Transverse colon (tissue), 4 donors: ENCODE measurements at regions not wholly inside any gene's neighbourhood (a gene's known extent, or its start where the extent isn't known, plus 50 kb on each side); places are given as distances from the start of the nearest gene placed in this dataset.

Source experiments
- DNase-seq: peaks from one replicate; pipeline ENCODE4 v3.0.0-alpha.2; 2019
- H3K27ac ChIP-seq, 4 donors: fragments of 200-600 bp; sonication (generic); 2 replicates each; pipeline ENCODE4 v1.5.1; 2016 to 2018; ENCODE audit warnings: inconsistent platforms in 4 of 4
- H3K27me3 ChIP-seq: fragments of 200-600 bp; sonication (generic); 2 replicates; pipeline ENCODE4 v1.5.1; 2017; ENCODE audit warnings: inconsistent platforms
- H3K36me3 ChIP-seq, 4 donors: fragments of 200-600 bp; sonication (generic); 2 replicates each; pipeline ENCODE4 v1.5.1; 2017 to 2019; ENCODE audit warnings: inconsistent platforms in 4 of 4
- H3K4me1 ChIP-seq, 4 donors: fragments of 200-600 bp; sonication (generic); 2 replicates each; pipeline ENCODE4 v1.5.1; 2017 to 2020; ENCODE audit warnings: inconsistent platforms in 4 of 4
- H3K4me3 ChIP-seq, 4 donors: fragments of 200-600 bp; sonication (generic); 1 replicate in 1 of 4; 2 replicates in 3 of 4; pipeline versions ENCODE4 v1.5.1 to v1.6.1; 2017 to 2019; ENCODE audit warnings: inconsistent platforms in 4 of 4
- H3K9me3 ChIP-seq, 2 donors: fragments of 200-600 bp; sonication (generic); 2 replicates each; pipeline ENCODE4 v1.5.1; 2017 to 2019; ENCODE audit warnings: inconsistent platforms in 2 of 2
- EP300 ChIP-seq: sonication (generic); formaldehyde crosslinking; IDR thresholded peaks from one replicate; pipeline ENCODE4 v1.6.1; 2017; ENCODE audit warnings: antibody characterized with exemption, low read depth
- POLR2A ChIP-seq: fragments of 450-650 bp; IDR thresholded peaks from one replicate; pipeline ENCODE4 v1.6.1; 2016; ENCODE audit warnings: antibody characterized with exemption, mild to moderate bottlenecking, moderate library complexity
- POLR2AphosphoS5 ChIP-seq, 3 donors: sonication (generic); formaldehyde crosslinking; IDR thresholded peaks; one replicate each; pipeline ENCODE4 v1.6.1; 2016; ENCODE audit warnings: antibody characterized with exemption in 3 of 3
- WGBS, 2 donors: methylation state at CpG; one replicate each; pipeline ENCODE4 v1.1.5; 2018; ENCODE audit warnings: low coverage in 1 of 2; 5-methylcytosine and 5-hydroxymethylcytosine counted together
- in situ Hi-C, 4 donors: fragments of 200-750 bp; cut with MboI; loops; one replicate each; pipeline versions ENCODE4 v1.15.0 to v1.15.1; 2017; ENCODE audit warnings: low sequenced_read_pairs in 3 of 4, low pct_ligation_motif_present in 1 of 4, low pct_unique_long_range_greater_than_20kb in 1 of 4
- intact Hi-C: fragments of 100-400 bp; cut with DNase I; formaldehyde crosslinking; loops from one replicate; pipeline ENCODE4 v1.15.1; 2023; ENCODE audit warnings: low total_unique reads
- TF ChIP-seq, protein P1 (sequence below), 5 experiments: fragments of 200-600 bp in 3 of 5; fragments of 450-650 bp in 2 of 5; sonication (generic) in 3 of 5; IDR thresholded peaks; 1 replicate in 2 of 5; 2 replicates in 3 of 5; pipeline ENCODE4 v1.5.1; 2016 to 2017; ENCODE audit warnings: antibody characterized with exemption in 5 of 5, inconsistent platforms in 3 of 5, mild to moderate bottlenecking in 2 of 5, moderate library complexity in 1 of 5

DNA sequence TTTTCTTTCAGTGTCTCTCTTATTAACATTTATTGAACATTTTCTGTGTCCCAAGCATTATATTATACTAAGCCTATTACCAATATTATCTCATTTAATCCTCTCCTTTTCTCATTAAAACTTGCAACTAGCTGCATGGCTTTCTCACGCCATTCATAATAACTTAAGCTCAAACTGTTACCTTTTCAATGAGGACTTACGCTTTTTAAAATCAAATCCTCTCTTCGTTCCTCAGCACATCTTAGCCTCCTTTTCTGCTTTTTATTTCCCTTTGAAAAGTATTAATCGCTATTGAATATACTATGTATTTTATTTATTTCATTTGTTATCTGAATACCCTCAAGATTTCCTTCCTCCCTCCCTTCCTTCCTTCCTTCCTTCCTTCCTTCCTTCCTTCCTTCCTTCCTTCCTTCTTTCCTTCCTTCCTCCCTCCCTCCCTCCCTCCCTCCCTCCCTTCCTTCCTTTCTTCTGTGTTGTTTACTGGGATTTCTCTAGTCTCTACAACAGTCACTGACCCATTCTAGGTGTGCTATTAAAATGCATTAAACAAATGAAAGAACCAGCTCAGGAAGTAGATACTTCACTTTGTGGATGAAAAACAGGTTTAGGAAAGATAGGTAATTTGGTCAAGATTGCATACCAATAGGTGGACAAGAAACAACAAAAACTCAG lies 294.1 kb upstream of the TUT7 start:
- Histone ChIP-seq H3K4me3 (no peak overlapping the region), H3K36me3 (no peaks in the 10 kb centered on the region), H3K4me1 (no peaks in the 10 kb centered on the region), H3K27ac (no peak overlapping the region), H3K27me3 (no peaks in the 10 kb centered on the region), H3K9me3 (no peaks in the 10 kb centered on the region)
- DNase-seq = no peak
- WGBS, 2 donors = 89 to 90% methylated on average over 4 of the region's 4 CpGs
- TF ChIP-seq, protein P1, sequence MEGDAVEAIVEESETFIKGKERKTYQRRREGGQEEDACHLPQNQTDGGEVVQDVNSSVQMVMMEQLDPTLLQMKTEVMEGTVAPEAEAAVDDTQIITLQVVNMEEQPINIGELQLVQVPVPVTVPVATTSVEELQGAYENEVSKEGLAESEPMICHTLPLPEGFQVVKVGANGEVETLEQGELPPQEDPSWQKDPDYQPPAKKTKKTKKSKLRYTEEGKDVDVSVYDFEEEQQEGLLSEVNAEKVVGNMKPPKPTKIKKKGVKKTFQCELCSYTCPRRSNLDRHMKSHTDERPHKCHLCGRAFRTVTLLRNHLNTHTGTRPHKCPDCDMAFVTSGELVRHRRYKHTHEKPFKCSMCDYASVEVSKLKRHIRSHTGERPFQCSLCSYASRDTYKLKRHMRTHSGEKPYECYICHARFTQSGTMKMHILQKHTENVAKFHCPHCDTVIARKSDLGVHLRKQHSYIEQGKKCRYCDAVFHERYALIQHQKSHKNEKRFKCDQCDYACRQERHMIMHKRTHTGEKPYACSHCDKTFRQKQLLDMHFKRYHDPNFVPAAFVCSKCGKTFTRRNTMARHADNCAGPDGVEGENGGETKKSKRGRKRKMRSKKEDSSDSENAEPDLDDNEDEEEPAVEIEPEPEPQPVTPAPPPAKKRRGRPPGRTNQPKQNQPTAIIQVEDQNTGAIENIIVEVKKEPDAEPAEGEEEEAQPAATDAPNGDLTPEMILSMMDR (IDR thresholded peaks at IDR 0.05) = no peak
- TF ChIP-seq POLR2A (no peak), POLR2AphosphoS5 (IDR thresholded peaks at IDR 0.05) (no peak), EP300 (no peak)
- in situ Hi-C loops (no loop called here), intact Hi-C loops (no loop called here)

GRCh38 chr9:86645303-86645702 lies 291.1 kb upstream of the TUT7 start:
- H3K4me1 ChIP-seq = peaks cover 0 to 2% (median 0%) of the 10 kb centered on the region in 4 donors
- intact Hi-C loops (no loop called here), in situ Hi-C loops (no loop called here)
- no peak overlapping the region for H3K27ac ChIP-seq
- TF ChIP-seq POLR2AphosphoS5 (IDR thresholded peaks at IDR 0.05) (no peak), EP300 (no peak), POLR2A (no peak)
- TF ChIP-seq, protein P1 (IDR thresholded peaks at IDR 0.05) = no peak
- 80 to 92% methylated on average over 1 to 21 of the region's 21 CpGs for WGBS, 2 donors
- H3K9me3 ChIP-seq = no peaks in the 10 kb centered on the region
- no peak for DNase-seq
- no peak overlapping the region for H3K4me3 ChIP-seq
- peaks cover 4% of the 10 kb centered on the region for H3K27me3 ChIP-seq
- H3K36me3 ChIP-seq = no peaks in the 10 kb centered on the region

- no peaks in the 10 kb centered on the region for H3K36me3 ChIP-seq
- TF ChIP-seq EP300 = no peak
- TF ChIP-seq, protein P1 (IDR thresholded peaks at IDR 0.05) = no peak
- TF ChIP-seq POLR2A = no peak
- TF ChIP-seq POLR2AphosphoS5 (IDR thresholded peaks at IDR 0.05) = no peak
- in situ Hi-C loops (no loop called here), intact Hi-C loops (no loop called here)
- WGBS, 2 donors = 76 to 84% methylated on average over 4 of the region's 4 CpGs
- no peak for DNase-seq
- no peaks in the 10 kb centered on the region for H3K9me3 ChIP-seq
- H3K27ac ChIP-seq = no peak overlapping the region
- H3K4me3 ChIP-seq = no peak overlapping the region
- peaks cover 0 to 8% (median 0%) of the 10 kb centered on the region in 4 donors for H3K4me1 ChIP-seq
- peaks cover 4% of the 10 kb centered on the region for H3K27me3 ChIP-seq
Observed at GRCh38 chr9:86644675-86645034, 290.4 kb upstream of the TUT7 start.

DNA sequence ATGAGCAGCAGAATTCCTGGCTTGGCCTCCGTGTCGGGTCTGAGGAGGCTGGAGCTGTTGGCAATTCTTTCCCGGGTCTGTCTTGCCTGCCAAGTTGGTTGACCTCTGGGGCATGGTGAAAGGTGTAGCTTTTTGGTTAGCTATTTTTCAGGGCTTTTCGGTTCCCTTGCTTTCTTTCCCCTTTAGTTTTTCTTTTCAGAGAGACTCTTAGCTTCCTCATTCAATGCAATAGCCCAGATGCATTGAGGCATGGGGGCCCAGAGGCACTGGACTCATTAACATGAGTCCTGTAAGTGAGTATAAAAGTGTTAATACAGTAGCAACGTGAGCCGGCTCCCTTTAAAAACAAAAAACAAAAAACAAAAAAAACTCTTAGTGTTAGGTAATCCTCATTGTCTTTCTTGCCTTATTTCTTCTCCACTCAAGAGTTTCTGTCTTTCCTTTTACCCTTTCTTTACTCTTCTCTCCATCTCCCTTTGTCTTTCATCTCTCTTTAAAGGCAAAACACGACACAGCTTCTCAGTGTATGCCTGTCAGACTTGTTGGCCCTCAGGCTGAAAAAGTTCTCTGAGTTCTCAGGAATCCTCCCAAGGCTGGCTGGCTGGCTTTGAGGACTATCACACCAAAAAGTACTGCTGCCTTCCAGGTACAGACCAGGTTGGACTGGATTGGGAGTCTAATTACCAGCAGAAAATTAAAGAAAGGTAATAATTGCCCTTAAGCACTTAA lies 289.9 kb upstream of the TUT7 start:
- Histone ChIP-seq H3K4me3 (no peak overlapping the region), H3K9me3 (no peaks in the 10 kb centered on the region), H3K27me3 (peaks cover 4% of the 10 kb centered on the region), H3K36me3 (no peaks in the 10 kb centered on the region), H3K4me1 (peaks cover 0 to 9% (median 0%) of the 10 kb centered on the region in 4 donors), H3K27ac (no peak overlapping the region)
- in situ Hi-C loops (no loop called here), intact Hi-C loops (no loop called here)
- 82% methylated on average over 5 to 7 of the region's 7 CpGs for WGBS, 2 donors
- TF ChIP-seq POLR2AphosphoS5 (IDR thresholded peaks at IDR 0.05) = no peak
- TF ChIP-seq, protein P1 (IDR thresholded peaks at IDR 0.05) = no peak
- no peak for TF ChIP-seq POLR2A
- TF ChIP-seq EP300 = no peak
- no peak for DNase-seq
